AG09309 (cell line): ENCODE measurements at regions not wholly inside any gene's neighbourhood (a gene's known extent, or its start where the extent isn't known, plus 50 kb on each side); places are given as distances from the start of the nearest gene placed in this dataset.

ENCODE experiments used
- DNase-seq: peaks from one replicate; pipeline ENCODE4 v3.0.0-alpha.2; 2010; ENCODE audit warnings: low read depth
- H3K4me3 ChIP-seq: 2 replicates; pipeline ENCODE4 v1.5.1; 2011; ENCODE audit warnings: mild to moderate bottlenecking, low read depth, low read length, moderate library complexity; ENCODE audit not compliant: control insufficient read depth
- CTCF ChIP-seq: IDR thresholded peaks from 2 replicates; pipeline ENCODE4 v1.5.1; 2011; ENCODE audit warnings: mild to moderate bottlenecking, low read depth, low read length, inconsistent platforms; ENCODE audit not compliant: insufficient read depth, control insufficient read depth; ENCODE audit errors: missing control alignments

GRCh38 chr12:91887957-91888356 lies 257.7 kb downstream of the BTG1 start:
- DNase-seq: no peak
- TF ChIP-seq CTCF: no peak
- no peak overlapping the region for H3K4me3 ChIP-seq

DNA sequence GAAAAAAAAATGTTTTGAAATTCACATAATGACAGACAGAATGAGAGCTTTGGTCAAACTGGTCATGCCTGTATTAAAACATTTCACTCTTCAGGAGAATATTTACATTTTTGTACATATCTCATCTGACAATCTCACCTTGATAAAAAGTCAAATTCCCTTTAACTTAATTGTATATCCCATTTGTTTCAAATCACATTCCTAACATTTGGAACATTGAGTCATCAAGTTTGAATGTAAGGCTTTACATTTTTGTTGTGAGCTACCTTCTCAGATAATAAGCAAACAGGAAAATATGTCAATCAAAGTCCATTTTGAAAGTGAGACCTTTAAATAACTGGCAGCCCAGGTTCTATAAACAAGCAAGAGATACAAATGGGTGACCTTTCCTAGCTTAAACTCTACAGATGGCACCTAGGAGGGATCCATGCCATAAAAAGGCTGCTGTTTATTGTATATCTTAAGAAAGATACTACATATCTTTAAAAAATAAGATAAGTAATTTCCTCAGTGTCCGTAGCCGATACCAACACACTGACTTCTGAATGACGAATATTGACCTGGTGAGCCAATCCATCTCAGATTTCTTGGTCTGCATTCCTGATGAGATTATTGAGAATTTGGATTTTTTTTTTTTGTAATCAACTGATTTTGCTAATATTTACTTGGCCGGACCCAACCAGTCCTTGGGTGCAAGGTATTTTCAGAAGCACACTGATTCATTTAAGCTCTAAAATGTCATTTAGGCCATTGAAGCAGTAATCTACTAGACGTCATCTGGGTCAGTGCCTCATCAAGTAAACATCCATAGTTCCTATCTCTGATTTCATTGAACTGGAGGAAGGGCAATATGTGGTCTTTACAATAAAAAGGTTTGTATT lies 259.6 kb downstream of the BTG1 start:
- DNase-seq: no peak
- no peak overlapping the region for H3K4me3 ChIP-seq
- no peak for TF ChIP-seq CTCF

DNA sequence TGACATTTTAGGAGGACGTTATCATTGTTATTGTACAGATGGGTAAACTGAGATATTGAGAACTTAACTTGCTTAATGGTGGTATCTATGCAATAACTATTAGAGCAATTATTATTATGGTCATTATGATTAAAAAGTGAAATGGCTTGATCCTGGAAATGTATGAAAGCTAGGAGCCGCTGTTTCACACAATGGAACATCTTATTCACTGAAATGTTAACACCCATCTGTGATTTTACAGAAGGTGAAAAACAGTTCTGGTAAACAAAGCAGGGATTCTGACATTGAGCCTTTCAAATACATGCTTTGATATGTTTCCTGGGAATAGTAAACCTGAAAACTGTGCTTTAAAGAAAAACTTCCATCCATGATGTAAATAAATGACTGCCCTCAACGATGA lies 261.4 kb downstream of the BTG1 start:
- no peak for DNase-seq
- peak; percentile 4 for TF ChIP-seq CTCF
- H3K4me3 ChIP-seq: no peak overlapping the region

DNA sequence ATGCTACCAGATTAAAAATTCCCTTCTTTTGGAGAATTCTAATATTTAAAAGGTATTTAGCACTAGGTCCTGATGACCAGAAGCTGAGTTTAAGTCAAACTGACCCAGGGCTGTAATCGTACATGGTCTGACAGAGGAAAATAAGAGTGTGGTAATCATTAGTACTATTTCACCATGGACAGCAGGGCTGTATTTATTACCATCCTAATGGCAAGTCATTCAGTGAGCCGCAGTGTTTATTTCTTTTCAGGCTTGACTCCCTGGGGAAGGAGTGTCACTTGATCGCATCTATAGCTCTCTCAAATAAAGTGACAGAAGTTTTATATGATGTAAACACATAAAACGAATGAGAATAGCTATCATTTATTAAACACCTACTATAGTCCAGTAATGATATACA lies 261.8 kb downstream of the BTG1 start:
- no peak for TF ChIP-seq CTCF
- no peak overlapping the region for H3K4me3 ChIP-seq
- no peak for DNase-seq

- TF ChIP-seq CTCF: no peak
- H3K4me3 ChIP-seq: no peak overlapping the region
- no peak for DNase-seq
These were observed 262.7 kb downstream of the BTG1 start for GRCh38 chr12:91882910-91883309.

- no peak overlapping the region for H3K4me3 ChIP-seq
- DNase-seq: no peak
- no peak for TF ChIP-seq CTCF
These were observed 265.1 kb downstream of the BTG1 start for GRCh38 chr12:91880528-91880927.
